H9 (cell line): ENCODE measurements at regions not wholly inside any gene's neighbourhood (a gene's known extent, or its start where the extent isn't known, plus 50 kb on each side); places are given as distances from the start of the nearest gene placed in this dataset.

Experiments used
- DNase-seq: peaks from one replicate; pipeline ENCODE4 v3.0.0-alpha.2; 2017
- H2AFZ ChIP-seq: one replicate; pipeline ENCODE4 v1.6.1; 2013; ENCODE audit warnings: mild to moderate bottlenecking, low read length, control low read depth, moderate library complexity
- H2AK5ac ChIP-seq: 2 replicates; pipeline ENCODE4 v1.6.1; 2013; ENCODE audit warnings: low read length, control low read depth, mixed read lengths; ENCODE audit not compliant: insufficient read length
- H2BK120ac ChIP-seq: one replicate; pipeline ENCODE4 v1.6.1; 2013; ENCODE audit warnings: low read depth, mild to moderate bottlenecking, low read length, control low read depth, inconsistent platforms; ENCODE audit not compliant: poor library complexity, severe bottlenecking
- H2BK12ac ChIP-seq: 2 replicates; pipeline ENCODE4 v1.6.1; 2013; ENCODE audit warnings: low read length, control low read depth, mixed read lengths, low read depth; ENCODE audit not compliant: insufficient read length
- H2BK15ac ChIP-seq: 2 replicates; pipeline ENCODE4 v1.6.1; 2013; ENCODE audit warnings: low read depth, low read length, control low read depth
- H2BK20ac ChIP-seq: one replicate; pipeline ENCODE4 v1.6.1; 2013; ENCODE audit warnings: low read depth, mild to moderate bottlenecking, low read length, control low read depth, inconsistent platforms; ENCODE audit not compliant: poor library complexity, severe bottlenecking
- H2BK5ac ChIP-seq: 2 replicates; pipeline ENCODE4 v1.6.1; 2013; ENCODE audit warnings: low read length, control low read depth, mixed read lengths; ENCODE audit not compliant: insufficient read length
- H3K14ac ChIP-seq: 2 replicates; pipeline ENCODE4 v1.6.1; 2013; ENCODE audit warnings: low read length, control low read depth; ENCODE audit not compliant: insufficient read depth
- H3K18ac ChIP-seq: 2 replicates; pipeline ENCODE4 v1.6.1; 2013; ENCODE audit warnings: low read depth, mild to moderate bottlenecking, mixed read lengths, low read length, control low read depth; ENCODE audit not compliant: insufficient read length
- H3K23ac ChIP-seq: 2 replicates; pipeline ENCODE4 v1.6.1; 2013; ENCODE audit warnings: low read length, control low read depth, mixed read lengths, low read depth; ENCODE audit not compliant: insufficient read length
- H3K23me2 ChIP-seq: 2 replicates; pipeline ENCODE4 v1.6.1; 2013; ENCODE audit warnings: low read depth, mild to moderate bottlenecking, mixed read lengths, low read length, control low read depth; ENCODE audit not compliant: insufficient read length, poor library complexity, severe bottlenecking
- H3K27ac ChIP-seq: 2 replicates; pipeline ENCODE4 v1.5.1; 2013; ENCODE audit warnings: low read length, control low read depth, mixed read lengths, low read depth; ENCODE audit not compliant: insufficient read length
- H3K27me3 ChIP-seq: 2 replicates; pipeline ENCODE4 v1.6.1; 2013; ENCODE audit warnings: low read length, control low read depth, inconsistent platforms; ENCODE audit not compliant: insufficient read depth
- H3K4ac ChIP-seq: 2 replicates; pipeline ENCODE4 v1.6.1; 2013; ENCODE audit warnings: low read depth, mild to moderate bottlenecking, control low read depth, inconsistent platforms, low read length, moderate library complexity
- H3K4me1 ChIP-seq: 2 replicates; pipeline ENCODE4 v1.6.1; 2013; ENCODE audit warnings: low read length, control low read depth, inconsistent platforms; ENCODE audit not compliant: insufficient read depth
- H3K4me2 ChIP-seq: 2 replicates; pipeline ENCODE4 v1.6.1; 2013; ENCODE audit warnings: low read length, control low read depth, mixed read lengths; ENCODE audit not compliant: insufficient read length, insufficient read depth
- H3K56ac ChIP-seq: 2 replicates; pipeline ENCODE4 v1.6.1; 2013; ENCODE audit warnings: low read depth, mild to moderate bottlenecking, mixed read lengths, low read length, control low read depth; ENCODE audit not compliant: insufficient read length
- H3K79me1 ChIP-seq: 2 replicates; pipeline ENCODE4 v1.6.1; 2013; ENCODE audit warnings: low read depth, mild to moderate bottlenecking, moderate library complexity, low read length, control low read depth, inconsistent platforms; ENCODE audit not compliant: insufficient read depth, poor library complexity, severe bottlenecking
- H3K79me2 ChIP-seq: 2 replicates; pipeline ENCODE4 v1.6.1; 2013; ENCODE audit warnings: low read length, control low read depth, inconsistent platforms; ENCODE audit not compliant: insufficient read depth
- H3K9ac ChIP-seq: 2 replicates; pipeline ENCODE4 v1.6.1; 2013; ENCODE audit warnings: low read length, control low read depth, mixed read lengths; ENCODE audit not compliant: insufficient read length; ENCODE audit errors: extremely low read depth
- H3K9me3 ChIP-seq: one replicate; pipeline ENCODE4 v1.6.1; 2013; ENCODE audit warnings: low read depth, low read length, inconsistent platforms; ENCODE audit not compliant: control insufficient read depth
- H3T11ph ChIP-seq: one replicate; pipeline ENCODE4 v1.6.1; 2013; ENCODE audit warnings: mild to moderate bottlenecking, low read length, control low read depth, inconsistent platforms
- H4K20me1 ChIP-seq: one replicate; pipeline ENCODE4 v1.6.1; 2013; ENCODE audit not compliant: control insufficient read depth, insufficient read length, insufficient read depth
- H4K5ac ChIP-seq: 2 replicates; pipeline ENCODE4 v1.6.1; 2013; ENCODE audit warnings: low read depth, mild to moderate bottlenecking, mixed read lengths, low read length, control low read depth; ENCODE audit not compliant: insufficient read length
- H4K8ac ChIP-seq: replicated peaks from 2 replicates; pipeline ENCODE4 v1.6.1; 2013; ENCODE audit warnings: low read length, control low read depth, mixed read lengths, low read depth; ENCODE audit not compliant: insufficient read length
- H4K91ac ChIP-seq: 2 replicates; pipeline ENCODE4 v1.6.1; 2013; ENCODE audit warnings: low read depth, mild to moderate bottlenecking, moderate library complexity, mixed read lengths, low read length, control low read depth; ENCODE audit not compliant: insufficient read length
- H3K27ac Mint-ChIP-seq, 3 experiments: 2 replicates in 2 of 3; 3 replicates in 1 of 3; pipeline ENCODE4 v1.8.0; 2020 to 2021; ENCODE audit warnings: mixed read lengths in 3 of 3, mild to moderate bottlenecking in 1 of 3, moderate library complexity in 1 of 3
- H3K27me3 Mint-ChIP-seq: 2 replicates; pipeline ENCODE4 v1.8.0; 2021; ENCODE audit warnings: low read depth, mild to moderate bottlenecking, moderate library complexity, mixed read lengths
- H3K36me3 Mint-ChIP-seq, 3 experiments: 2 replicates in 2 of 3; 3 replicates in 1 of 3; pipeline ENCODE4 v1.8.0; 2020 to 2021; ENCODE audit warnings: low read depth in 3 of 3, mixed read lengths in 3 of 3; ENCODE audit not compliant: insufficient read depth in 1 of 3
- H3K4me1 Mint-ChIP-seq, 2 experiments: 2 replicates each; pipeline ENCODE4 v1.8.0; 2020; ENCODE audit warnings: mixed read lengths in 2 of 2
- H3K4me3 Mint-ChIP-seq, 2 experiments: 2 replicates in 1 of 2; 3 replicates in 1 of 2; pipeline ENCODE4 v1.8.0; 2020 to 2021; ENCODE audit warnings: mild to moderate bottlenecking in 2 of 2, mixed read lengths in 2 of 2, moderate library complexity in 1 of 2
- H3K9me3 Mint-ChIP-seq, 2 experiments: 2 replicates in 1 of 2; 3 replicates in 1 of 2; pipeline ENCODE4 v1.8.0; 2020; ENCODE audit warnings: mild to moderate bottlenecking in 2 of 2, mixed read lengths in 2 of 2, moderate library complexity in 1 of 2
- CTCF ChIP-seq: fragments of 200-600 bp; sonication (generic); conservative IDR thresholded peaks from 3 replicates; pipeline ENCODE4 v1.8.0; 2021; ENCODE audit warnings: antibody characterized with exemption, mild to moderate bottlenecking
- WGBS: extraction: QIAGEN DNeasy Blood & Tissue Kit; methylation state at CpG from one replicate; pipeline ENCODE4 v1.1.7; 2013; ENCODE audit warnings: missing lambda C conversion rate, low lambda C conversion rate, mixed read lengths; ENCODE audit not compliant: insufficient read length; ENCODE audit errors: extremely low coverage; 5-methylcytosine and 5-hydroxymethylcytosine counted together

GRCh38 chr12:105825141-105825540 lies 313.6 kb downstream of the NUAK1 start:
- Mint-ChIP-seq H3K27ac (no peak overlapping the region), H3K36me3 (peaks cover 0 to 2% (median 0%) of the 10 kb centered on the region in 3 experiments; a peak in 3 of 7 replicates), H3K27me3 (no peaks in the 10 kb centered on the region; the same call in 1 of the 2 replicates), H3K4me1 (peaks cover 20 to 21% of the 10 kb centered on the region in 2 experiments), H3K4me3 (no peak overlapping the region), H3K9me3 (peaks cover 3 to 8% of the 10 kb centered on the region in 2 experiments)
- Histone ChIP-seq H4K91ac (no peak overlapping the region), H4K20me1 (no peaks in the 10 kb centered on the region), H3K18ac (no peak overlapping the region), H3K4me2 (no peak overlapping the region), H3K4me1 (peaks cover 2% of the 10 kb centered on the region; the same call in 1 of the 2 replicates), H3K56ac (no peak overlapping the region), H2BK12ac (no peak overlapping the region), H2BK15ac (no peak overlapping the region), H3K9me3 (no peaks in the 10 kb centered on the region), H3K27ac (no peak overlapping the region), H2AK5ac (no peak overlapping the region), H2BK120ac (no peak overlapping the region), H3K4ac (no peak overlapping the region), H4K8ac (no peak overlapping the region), H2BK20ac (no peak overlapping the region), H3K79me2 (no peaks in the 10 kb centered on the region), H3T11ph (no peak overlapping the region), H3K14ac (no peak overlapping the region), H3K27me3 (no peaks in the 10 kb centered on the region), H3K23me2 (no peaks in the 10 kb centered on the region), H3K79me1 (no peaks in the 10 kb centered on the region), H2BK5ac (no peak overlapping the region), H3K23ac (no peak overlapping the region), H4K5ac (no peak overlapping the region), H3K9ac (no peak overlapping the region), H2AFZ (no peak overlapping the region)
- no peak for DNase-seq
- no CpG with 5 or more reads among the region's 5 CpGs for WGBS
- TF ChIP-seq CTCF = no peak
